Ascending aorta (tissue), 2 donors: ENCODE measurements at regions not wholly inside any gene's neighbourhood (a gene's known extent, or its start where the extent isn't known, plus 50 kb on each side); places are given as distances from the start of the nearest gene placed in this dataset.

ENCODE experiments used
- DNase-seq, 2 donors: peaks; one replicate each; pipeline ENCODE4 v3.0.0-alpha.2; 2019; ENCODE audit warnings: low spot score in 2 of 2
- H3K27ac ChIP-seq, 2 donors: fragments of 200-600 bp; sonication (generic); one replicate each; pipeline ENCODE4 v1.5.1; 2016 to 2017; ENCODE audit warnings: mild to moderate bottlenecking in 1 of 2
- H3K27me3 ChIP-seq: fragments of 200-600 bp; sonication (generic); one replicate; pipeline ENCODE4 v1.5.1; 2017
- H3K36me3 ChIP-seq, 2 donors: fragments of 200-600 bp; sonication (generic); one replicate each; pipeline ENCODE4 v1.5.1; 2016
- H3K4me1 ChIP-seq, 2 donors: fragments of 200-600 bp; sonication (generic); one replicate each; pipeline ENCODE4 v1.5.1; 2016 to 2017; ENCODE audit warnings: mild to moderate bottlenecking in 1 of 2
- H3K4me3 ChIP-seq, 2 donors: fragments of 200-600 bp; sonication (generic); one replicate each; pipeline ENCODE4 v1.5.1; 2016 to 2017; ENCODE audit warnings: mild to moderate bottlenecking in 1 of 2
- H3K9me3 ChIP-seq, 2 donors: fragments of 200-600 bp; sonication (generic); one replicate each; pipeline ENCODE4 v1.5.1; 2016
- intact Hi-C: fragments of 100-400 bp; cut with DNase I; formaldehyde crosslinking; loops from one replicate; pipeline ENCODE4 v1.15.1; 2023
- TF ChIP-seq, protein P1 (sequence below), 3 experiments: fragments of 200-600 bp in 2 of 3; fragments of 450-650 bp in 1 of 3; sonication (generic) in 2 of 3; IDR thresholded peaks; one replicate each; pipeline ENCODE4 v1.5.1; 2016 to 2019; ENCODE audit warnings: antibody characterized with exemption in 3 of 3, mild to moderate bottlenecking in 1 of 3, moderate library complexity in 1 of 3

GRCh38 chr17:72594248-72594647 is 473.4 kb downstream of the SOX9 start:
- TF ChIP-seq, protein P1, sequence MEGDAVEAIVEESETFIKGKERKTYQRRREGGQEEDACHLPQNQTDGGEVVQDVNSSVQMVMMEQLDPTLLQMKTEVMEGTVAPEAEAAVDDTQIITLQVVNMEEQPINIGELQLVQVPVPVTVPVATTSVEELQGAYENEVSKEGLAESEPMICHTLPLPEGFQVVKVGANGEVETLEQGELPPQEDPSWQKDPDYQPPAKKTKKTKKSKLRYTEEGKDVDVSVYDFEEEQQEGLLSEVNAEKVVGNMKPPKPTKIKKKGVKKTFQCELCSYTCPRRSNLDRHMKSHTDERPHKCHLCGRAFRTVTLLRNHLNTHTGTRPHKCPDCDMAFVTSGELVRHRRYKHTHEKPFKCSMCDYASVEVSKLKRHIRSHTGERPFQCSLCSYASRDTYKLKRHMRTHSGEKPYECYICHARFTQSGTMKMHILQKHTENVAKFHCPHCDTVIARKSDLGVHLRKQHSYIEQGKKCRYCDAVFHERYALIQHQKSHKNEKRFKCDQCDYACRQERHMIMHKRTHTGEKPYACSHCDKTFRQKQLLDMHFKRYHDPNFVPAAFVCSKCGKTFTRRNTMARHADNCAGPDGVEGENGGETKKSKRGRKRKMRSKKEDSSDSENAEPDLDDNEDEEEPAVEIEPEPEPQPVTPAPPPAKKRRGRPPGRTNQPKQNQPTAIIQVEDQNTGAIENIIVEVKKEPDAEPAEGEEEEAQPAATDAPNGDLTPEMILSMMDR (IDR thresholded peaks at IDR 0.05): no peak
- Histone ChIP-seq H3K36me3 (no peaks in the 10 kb centered on the region), H3K9me3 (no peaks in the 10 kb centered on the region), H3K27me3 (no peaks in the 10 kb centered on the region), H3K27ac (no peak overlapping the region), H3K4me1 (peaks cover 0 to 8% of the 10 kb centered on the region in 2 donors), H3K4me3 (no peak overlapping the region)
- intact Hi-C loops: no loop called here
- no peak for DNase-seq
